ENCODE measurements at regions not wholly inside any gene's neighbourhood (a gene's known extent, or its start where the extent isn't known, plus 50 kb on each side); places are given as distances from the start of the nearest gene placed in this dataset.
A peak's percentile ranks its signal among the peaks of the same experiment; 100 is the strongest.

DNA sequence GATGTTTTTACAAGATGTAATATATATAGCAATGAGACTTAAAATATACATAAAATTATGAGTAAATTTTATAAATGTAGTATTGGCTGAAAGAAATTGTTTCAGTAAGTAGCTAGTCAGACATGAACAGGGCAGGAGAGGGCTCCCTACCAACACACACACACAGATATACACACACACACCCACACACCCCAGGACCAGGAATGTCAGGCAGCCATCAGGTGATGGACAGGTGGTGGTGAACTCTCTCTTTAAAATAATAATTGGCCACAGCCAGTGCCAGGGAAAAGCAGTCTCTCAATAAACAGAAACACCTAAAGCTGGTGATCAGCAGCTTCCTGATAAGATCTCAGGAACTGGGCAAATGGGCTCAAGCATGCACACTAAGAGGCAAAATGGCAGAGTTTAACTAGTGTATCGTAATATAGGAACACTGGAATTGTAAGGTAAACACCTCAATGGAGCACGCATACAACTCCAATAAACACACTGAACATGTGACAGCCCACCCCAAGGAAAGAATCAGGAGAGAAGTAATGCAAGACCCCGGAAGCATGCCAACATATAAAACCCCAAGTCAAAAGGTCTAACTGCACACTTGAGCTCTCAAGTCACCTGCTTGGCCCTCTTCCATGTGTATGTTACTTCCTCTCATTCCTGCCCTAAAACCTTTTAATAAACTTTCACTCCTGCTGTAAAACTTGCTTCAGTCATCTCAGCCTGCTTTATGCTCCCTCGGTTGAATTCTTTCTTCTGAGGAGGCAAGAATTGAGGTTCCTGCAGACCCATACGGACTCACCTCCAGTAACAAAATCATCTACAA is 1034.1 kb upstream of the SEMA6D start:
- Histone ChIP-seq H3K4me1 (ENCODE audit: insufficient read depth, low read length) (no peaks in the 10 kb centered on the region), H3K4me3 (ENCODE audit: low read length in 2 of 2) (no peak overlapping the region), H3K9me3 (ENCODE audit: control insufficient read depth in 1 of 2, low read length in 2 of 2) (no peaks in the 10 kb centered on the region), H3K36me3 (ENCODE audit: insufficient read depth, low read length) (no peaks in the 10 kb centered on the region), H3K27ac (ENCODE audit: low read depth, low read length) (no peak overlapping the region), H3K27me3 (ENCODE audit: insufficient read depth, low read length) (no peaks in the 10 kb centered on the region)
- Mint-ChIP-seq H3K27ac (no peak overlapping the region), H3K27me3 (peaks cover 0 to 2% of the 10 kb centered on the region in 2 donors), H3K4me1 (no peaks in the 10 kb centered on the region), H3K4me3 (no peak overlapping the region), H3K9me3 (peaks cover 0 to 12% (median 4%) of the 10 kb centered on the region in 8 donors), H3K36me3 (no peaks in the 10 kb centered on the region)
- CTCF ChIA-PET (ENCODE audit: partially characterized antibody): no interaction called here
- intact Hi-C loops (cut with micrococcal nuclease): no loop called here
- POLR2A ChIA-PET (ENCODE audit: partially characterized antibody): no interaction called here
- no peak for DNase-seq

DNA sequence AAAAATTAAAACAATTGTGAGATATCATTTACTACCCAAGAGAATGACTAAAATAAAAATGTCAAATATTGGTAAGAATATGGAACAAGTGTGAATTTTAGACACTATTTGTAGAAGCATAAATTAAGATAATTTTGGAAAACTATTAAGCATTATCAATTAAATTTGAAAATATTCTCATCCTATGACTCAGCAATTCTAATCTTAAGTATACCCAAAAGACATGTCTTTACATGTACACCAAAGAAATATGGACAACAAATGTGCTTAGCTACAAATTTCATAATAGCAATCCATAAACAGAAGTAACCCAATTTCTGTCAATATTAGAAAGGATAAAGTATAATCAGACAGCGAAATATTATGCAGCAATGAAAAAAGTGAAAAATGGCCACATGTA is 1032.2 kb upstream of the SEMA6D start:
- no peak for DNase-seq
- no peaks in the 10 kb centered on the region for H3K36me3 ChIP-seq (ENCODE audit: insufficient read depth, low read length)

DNA sequence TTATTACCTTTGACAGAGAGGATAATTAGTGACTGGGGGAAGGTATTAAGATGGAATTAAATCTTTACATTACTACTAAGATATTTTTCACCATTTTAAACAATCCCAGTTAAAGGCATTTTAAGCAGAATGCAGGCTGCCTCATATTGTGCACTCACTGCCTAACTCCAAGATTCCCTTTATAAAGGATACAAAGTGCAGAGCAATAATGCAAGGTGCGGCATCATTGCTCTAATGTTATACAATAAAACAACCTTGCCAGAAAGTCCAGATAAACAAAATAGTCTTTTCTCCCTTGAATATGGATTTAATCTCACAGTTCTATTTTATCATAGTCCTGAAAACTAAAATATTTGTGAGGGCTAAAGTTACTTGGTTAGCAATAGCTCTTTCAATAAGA is 1031.6 kb upstream of the SEMA6D start:
- Mint-ChIP-seq H3K27ac (no peak overlapping the region), H3K9me3 (peaks cover 0 to 13% (median 4%) of the 10 kb centered on the region in 8 donors), H3K36me3 (no peaks in the 10 kb centered on the region), H3K27me3 (no peaks in the 10 kb centered on the region), H3K4me1 (no peaks in the 10 kb centered on the region), H3K4me3 (no peak overlapping the region)
- Histone ChIP-seq H3K9me3 (ENCODE audit: control insufficient read depth in 1 of 2, low read length in 2 of 2) (no peaks in the 10 kb centered on the region), H3K4me1 (ENCODE audit: insufficient read depth, low read length) (no peaks in the 10 kb centered on the region), H3K27me3 (ENCODE audit: insufficient read depth, low read length) (no peaks in the 10 kb centered on the region), H3K4me3 (ENCODE audit: low read length in 2 of 2) (no peak overlapping the region), H3K27ac (ENCODE audit: low read depth, low read length) (no peak overlapping the region), H3K36me3 (ENCODE audit: insufficient read depth, low read length) (no peaks in the 10 kb centered on the region)
- no peak for DNase-seq
- CTCF ChIA-PET (ENCODE audit: partially characterized antibody): interaction anchor here (1.3 kb wide), 1 partner anchor 10 kb away, joined by 3 read pairs; no protein-coding TSS in a partner anchor
- intact Hi-C loops (cut with micrococcal nuclease): no loop called here
- POLR2A ChIA-PET (ENCODE audit: partially characterized antibody): no interaction called here

More for the DNA sequence above, 1032.2 kb upstream of the SEMA6D start:
- Mint-ChIP-seq H3K4me1 (no peaks in the 10 kb centered on the region), H3K27ac (no peak overlapping the region), H3K4me3 (no peak overlapping the region), H3K27me3 (no peaks in the 10 kb centered on the region), H3K9me3 (peaks cover 0 to 12% (median 4%) of the 10 kb centered on the region in 8 donors), H3K36me3 (no peaks in the 10 kb centered on the region)
- intact Hi-C loops (cut with micrococcal nuclease): no loop called here
- Histone ChIP-seq H3K27me3 (ENCODE audit: insufficient read depth, low read length) (no peaks in the 10 kb centered on the region), H3K4me3 (ENCODE audit: low read length in 2 of 2) (no peak overlapping the region), H3K4me1 (ENCODE audit: insufficient read depth, low read length) (no peaks in the 10 kb centered on the region), H3K9me3 (ENCODE audit: control insufficient read depth in 1 of 2, low read length in 2 of 2) (no peaks in the 10 kb centered on the region), H3K27ac (ENCODE audit: low read depth, low read length) (no peak overlapping the region)
- POLR2A ChIA-PET (ENCODE audit: partially characterized antibody): no interaction called here
- CTCF ChIA-PET (ENCODE audit: partially characterized antibody): no interaction called here

DNA sequence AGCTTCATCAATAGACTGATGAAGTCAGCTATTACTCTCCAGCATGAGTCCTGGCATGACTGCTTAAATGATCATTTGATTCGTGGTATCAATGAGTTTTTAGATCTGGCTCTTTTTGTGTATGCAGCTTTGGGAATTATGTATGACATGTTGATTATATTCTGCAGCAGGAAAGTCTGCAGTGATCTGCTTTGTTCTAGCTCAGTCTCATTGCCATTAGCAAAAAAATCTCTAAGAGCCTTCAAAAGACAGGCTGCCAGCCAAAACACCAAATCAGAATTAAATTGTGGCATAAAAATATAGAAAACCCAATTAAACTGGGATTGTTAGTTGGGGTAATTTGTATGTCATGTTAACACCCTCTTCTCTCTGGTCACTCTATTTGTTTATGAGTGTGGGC is 1021.0 kb upstream of the SEMA6D start:
- Histone ChIP-seq H3K27ac (ENCODE audit: low read depth, low read length) (no peak overlapping the region), H3K9me3 (ENCODE audit: control insufficient read depth in 1 of 2, low read length in 2 of 2) (no peaks in the 10 kb centered on the region), H3K27me3 (ENCODE audit: insufficient read depth, low read length) (no peaks in the 10 kb centered on the region), H3K36me3 (ENCODE audit: insufficient read depth, low read length) (no peaks in the 10 kb centered on the region), H3K4me3 (ENCODE audit: low read length in 2 of 2) (no peak overlapping the region), H3K4me1 (ENCODE audit: insufficient read depth, low read length) (no peaks in the 10 kb centered on the region)
- no peaks in the 10 kb centered on the region for H3K27me3 Mint-ChIP-seq
- no peak overlapping the region for H3K4me3 Mint-ChIP-seq
- H3K27ac Mint-ChIP-seq: no peak overlapping the region
- H3K36me3 Mint-ChIP-seq: no peaks in the 10 kb centered on the region
- peaks cover 0 to 12% (median 6%) of the 10 kb centered on the region in 8 donors for H3K9me3 Mint-ChIP-seq
- no peaks in the 10 kb centered on the region for H3K4me1 Mint-ChIP-seq
- no peak for DNase-seq
- POLR2A ChIA-PET (ENCODE audit: partially characterized antibody): no interaction called here
- CTCF ChIA-PET (ENCODE audit: partially characterized antibody): no interaction called here
- intact Hi-C loops (cut with micrococcal nuclease): no loop called here

DNA sequence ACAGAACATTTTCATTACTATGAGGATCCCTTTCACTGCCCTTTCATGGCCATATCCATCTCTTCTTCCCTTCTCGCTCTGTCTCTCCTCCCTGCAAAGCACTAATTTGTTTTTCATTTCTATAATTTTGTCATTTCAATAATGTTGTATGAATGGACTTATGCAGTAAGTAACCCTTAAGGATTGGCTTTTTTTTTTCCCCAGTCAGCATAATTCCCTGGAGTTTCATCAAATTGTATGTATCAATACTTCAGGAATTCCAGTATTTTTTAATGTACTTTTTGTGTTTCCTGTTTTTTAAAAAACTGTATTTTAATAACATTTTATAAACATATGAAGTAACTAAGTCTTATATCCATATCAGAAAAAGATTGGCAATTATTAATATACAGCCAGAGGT is 1016.0 kb upstream of the SEMA6D start:
- no peak overlapping the region for H3K27ac ChIP-seq (ENCODE audit: low read depth, low read length)
- no peaks in the 10 kb centered on the region for H3K27me3 ChIP-seq (ENCODE audit: insufficient read depth, low read length)
- Mint-ChIP-seq H3K36me3 (no peaks in the 10 kb centered on the region), H3K9me3 (peaks cover 0 to 26% (median 10%) of the 10 kb centered on the region in 8 donors), H3K27me3 (no peaks in the 10 kb centered on the region), H3K27ac (no peak overlapping the region), H3K4me3 (no peak overlapping the region), H3K4me1 (no peaks in the 10 kb centered on the region)
- CTCF ChIA-PET (ENCODE audit: partially characterized antibody): no interaction called here
- POLR2A ChIA-PET (ENCODE audit: partially characterized antibody): no interaction called here
- H3K9me3 ChIP-seq (ENCODE audit: control insufficient read depth in 1 of 2, low read length in 2 of 2): no peaks in the 10 kb centered on the region
- no peak for DNase-seq
- H3K36me3 ChIP-seq (ENCODE audit: insufficient read depth, low read length): no peaks in the 10 kb centered on the region
- no peak overlapping the region for H3K4me3 ChIP-seq (ENCODE audit: low read length in 2 of 2)
- no peaks in the 10 kb centered on the region for H3K4me1 ChIP-seq (ENCODE audit: insufficient read depth, low read length)
- intact Hi-C loops (cut with micrococcal nuclease): no loop called here

GRCh38 chr15:46701896-46702295 is 1015.4 kb upstream of the SEMA6D start:
- DNase-seq: no peak
- no peak overlapping the region for H3K4me3 ChIP-seq (ENCODE audit: low read length in 2 of 2)
- H3K27ac ChIP-seq (ENCODE audit: low read depth, low read length): no peak overlapping the region
- H3K36me3 Mint-ChIP-seq: no peaks in the 10 kb centered on the region
- no peak overlapping the region for H3K27ac Mint-ChIP-seq
- H3K36me3 ChIP-seq (ENCODE audit: insufficient read depth, low read length): no peaks in the 10 kb centered on the region
- no peaks in the 10 kb centered on the region for H3K9me3 ChIP-seq (ENCODE audit: control insufficient read depth in 1 of 2, low read length in 2 of 2)
- no peaks in the 10 kb centered on the region for H3K27me3 Mint-ChIP-seq
- peaks cover 0 to 29% (median 12%) of the 10 kb centered on the region in 8 donors for H3K9me3 Mint-ChIP-seq
- ChIA-PET CTCF (ENCODE audit: partially characterized antibody) (no interaction called here), POLR2A (ENCODE audit: partially characterized antibody) (no interaction called here)
- H3K27me3 ChIP-seq (ENCODE audit: insufficient read depth, low read length): no peaks in the 10 kb centered on the region
- intact Hi-C loops (cut with micrococcal nuclease): no loop called here
- no peak overlapping the region for H3K4me3 Mint-ChIP-seq
- H3K4me1 ChIP-seq (ENCODE audit: insufficient read depth, low read length): no peaks in the 10 kb centered on the region
- H3K4me1 Mint-ChIP-seq: no peaks in the 10 kb centered on the region

DNA sequence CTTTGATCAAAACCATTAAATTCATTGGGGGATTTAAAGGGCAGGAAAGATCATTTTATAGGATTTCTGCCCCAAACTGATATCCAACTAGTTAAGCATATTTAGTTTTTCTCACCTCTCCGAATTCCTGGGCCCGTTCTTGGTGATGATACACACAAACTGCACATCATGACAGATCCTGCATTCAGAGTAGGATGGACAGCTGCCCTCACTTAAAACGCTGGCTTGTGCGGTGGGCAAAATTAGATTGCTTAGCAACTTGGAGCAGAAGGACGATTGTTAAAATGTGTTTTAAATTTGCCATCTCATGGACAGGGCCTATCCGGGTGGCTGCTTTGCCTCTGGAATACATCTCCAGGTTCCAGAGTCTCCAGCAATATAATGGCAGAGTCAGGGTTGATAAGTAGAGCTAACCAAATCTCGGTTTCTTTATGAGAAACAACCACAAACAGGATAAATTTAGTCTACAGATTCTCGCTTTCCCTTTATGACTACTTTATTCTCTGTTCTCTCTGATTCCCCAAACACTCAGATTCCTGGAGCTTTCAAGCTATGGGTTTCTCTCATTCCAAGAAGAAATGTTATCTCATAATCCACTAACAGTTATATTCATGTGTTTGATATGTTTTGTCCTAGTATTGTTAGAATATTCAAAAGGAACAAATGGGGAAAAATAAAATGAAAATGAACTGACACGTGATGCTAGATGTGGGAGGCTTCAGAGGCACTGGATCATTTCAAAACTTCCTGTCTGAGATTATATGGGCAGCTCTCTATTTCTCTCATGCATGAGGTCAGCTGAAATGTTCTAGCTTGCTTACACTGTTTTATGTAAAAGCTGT is 1014.1 kb upstream of the SEMA6D start:
- peaks cover 0 to 33% (median 13%) of the 10 kb centered on the region in 8 donors for H3K9me3 Mint-ChIP-seq

More for the DNA sequence above, 1014.1 kb upstream of the SEMA6D start:
- H3K36me3 Mint-ChIP-seq: no peaks in the 10 kb centered on the region
- Histone ChIP-seq H3K9me3 (ENCODE audit: control insufficient read depth in 1 of 2, low read length in 2 of 2) (no peaks in the 10 kb centered on the region), H3K27ac (ENCODE audit: low read depth, low read length) (no peak overlapping the region), H3K4me3 (ENCODE audit: low read length in 2 of 2) (no peak overlapping the region), H3K36me3 (ENCODE audit: insufficient read depth, low read length) (no peaks in the 10 kb centered on the region), H3K27me3 (ENCODE audit: insufficient read depth, low read length) (no peaks in the 10 kb centered on the region), H3K4me1 (ENCODE audit: insufficient read depth, low read length) (no peaks in the 10 kb centered on the region)
- DNase-seq: peak in 1 of 5 donors; percentile 27
- H3K27ac Mint-ChIP-seq: no peak overlapping the region
- intact Hi-C loops (cut with micrococcal nuclease): no loop called here
- H3K4me3 Mint-ChIP-seq: no peak overlapping the region
- no peaks in the 10 kb centered on the region for H3K27me3 Mint-ChIP-seq
- CTCF ChIA-PET (ENCODE audit: partially characterized antibody): no interaction called here
- POLR2A ChIA-PET (ENCODE audit: partially characterized antibody): no interaction called here
- no peaks in the 10 kb centered on the region for H3K4me1 Mint-ChIP-seq
